ENCODE measurements at regions not wholly inside any gene's neighbourhood (a gene's known extent, or its start where the extent isn't known, plus 50 kb on each side); places are given as distances from the start of the nearest gene placed in this dataset.

DNA sequence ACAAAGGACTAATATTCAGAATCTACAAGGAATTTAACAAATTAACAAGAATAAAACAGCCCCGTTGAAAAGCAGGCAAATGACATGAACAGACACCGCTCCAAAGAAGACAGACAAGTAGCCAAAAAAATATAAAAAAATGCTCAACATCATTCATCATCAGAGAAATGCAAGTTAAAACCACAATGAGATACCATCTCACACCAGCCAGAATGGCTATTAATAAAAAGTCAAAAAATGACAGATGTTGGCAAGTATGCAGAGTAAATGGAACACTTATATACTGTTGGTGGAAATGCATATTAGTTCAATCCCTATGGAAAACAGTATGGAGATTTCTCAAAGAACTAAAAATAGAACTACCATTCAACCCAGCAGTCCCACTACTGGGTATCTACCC is 302.7 kb upstream of the RGMB start:
- H3K4me3 ChIP-seq: no peak overlapping the region
- no peaks in the 10 kb centered on the region for H3K4me1 ChIP-seq
- no peak for DNase-seq (ENCODE audit: extremely low spot score in 2 of 2)
- intact Hi-C loops (cut with DNase I): no loop called here
- H3K9me3 ChIP-seq: no peaks in the 10 kb centered on the region
- no peaks in the 10 kb centered on the region for H3K36me3 ChIP-seq
- TF ChIP-seq POLR2AphosphoS5 (IDR thresholded peaks at IDR 0.05; ENCODE audit: insufficient read depth in 1 of 2, low read depth in 1 of 2) (no peak), POLR2A (IDR thresholded peaks at IDR 0.05) (no peak)
- TF ChIP-seq, protein P1, sequence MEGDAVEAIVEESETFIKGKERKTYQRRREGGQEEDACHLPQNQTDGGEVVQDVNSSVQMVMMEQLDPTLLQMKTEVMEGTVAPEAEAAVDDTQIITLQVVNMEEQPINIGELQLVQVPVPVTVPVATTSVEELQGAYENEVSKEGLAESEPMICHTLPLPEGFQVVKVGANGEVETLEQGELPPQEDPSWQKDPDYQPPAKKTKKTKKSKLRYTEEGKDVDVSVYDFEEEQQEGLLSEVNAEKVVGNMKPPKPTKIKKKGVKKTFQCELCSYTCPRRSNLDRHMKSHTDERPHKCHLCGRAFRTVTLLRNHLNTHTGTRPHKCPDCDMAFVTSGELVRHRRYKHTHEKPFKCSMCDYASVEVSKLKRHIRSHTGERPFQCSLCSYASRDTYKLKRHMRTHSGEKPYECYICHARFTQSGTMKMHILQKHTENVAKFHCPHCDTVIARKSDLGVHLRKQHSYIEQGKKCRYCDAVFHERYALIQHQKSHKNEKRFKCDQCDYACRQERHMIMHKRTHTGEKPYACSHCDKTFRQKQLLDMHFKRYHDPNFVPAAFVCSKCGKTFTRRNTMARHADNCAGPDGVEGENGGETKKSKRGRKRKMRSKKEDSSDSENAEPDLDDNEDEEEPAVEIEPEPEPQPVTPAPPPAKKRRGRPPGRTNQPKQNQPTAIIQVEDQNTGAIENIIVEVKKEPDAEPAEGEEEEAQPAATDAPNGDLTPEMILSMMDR (IDR thresholded peaks at IDR 0.05): no peak
- H3K27ac ChIP-seq: no peak overlapping the region
- H3K27me3 ChIP-seq: no peaks in the 10 kb centered on the region

DNA sequence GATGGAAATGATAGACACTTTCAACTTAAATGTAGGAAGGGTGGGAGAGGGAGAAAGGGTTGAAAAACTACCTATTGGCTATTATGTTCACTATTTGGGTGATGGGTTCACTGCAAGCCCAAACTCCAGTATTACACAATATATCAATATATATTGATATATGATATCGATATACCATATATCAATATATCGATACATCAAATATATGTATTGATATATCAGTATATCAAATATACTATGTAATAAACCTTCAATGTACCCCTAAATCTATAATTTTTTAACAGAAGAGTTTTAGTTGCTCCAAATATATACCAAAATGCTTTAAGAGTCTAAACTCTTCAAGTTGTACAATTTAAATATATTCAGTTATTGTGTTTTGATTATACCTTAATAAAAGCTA is 302.0 kb upstream of the RGMB start:
- no peak for TF ChIP-seq POLR2AphosphoS5 (IDR thresholded peaks at IDR 0.05; ENCODE audit: insufficient read depth in 1 of 2, low read depth in 1 of 2)
- no peak for TF ChIP-seq POLR2A (IDR thresholded peaks at IDR 0.05)
- TF ChIP-seq, protein P1 (IDR thresholded peaks at IDR 0.05): no peak
- Histone ChIP-seq H3K27me3 (no peaks in the 10 kb centered on the region), H3K4me3 (no peak overlapping the region), H3K9me3 (no peaks in the 10 kb centered on the region), H3K36me3 (no peaks in the 10 kb centered on the region), H3K27ac (no peak overlapping the region), H3K4me1 (no peaks in the 10 kb centered on the region)
- intact Hi-C loops (cut with DNase I): no loop called here
- no peak for DNase-seq (ENCODE audit: extremely low spot score in 2 of 2)

DNA sequence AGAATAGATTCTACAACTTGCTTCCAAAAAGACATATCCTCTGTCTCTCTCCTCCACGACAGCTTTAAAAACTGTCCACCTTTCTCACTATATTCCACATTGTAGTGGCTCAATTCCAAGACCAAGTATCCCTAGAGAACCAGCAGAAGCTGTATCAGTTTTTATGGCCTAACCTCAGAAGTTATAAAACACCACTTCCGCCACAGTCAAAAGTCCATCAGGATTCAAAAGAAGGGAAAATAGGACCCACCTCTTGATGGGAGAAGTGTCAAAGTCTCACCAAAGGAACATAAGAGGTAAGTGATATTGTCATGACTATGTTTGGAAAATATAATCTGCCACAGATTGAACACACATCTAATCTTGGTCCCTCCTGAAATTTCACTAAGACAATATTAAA is 299.2 kb upstream of the RGMB start:
- Histone ChIP-seq H3K27me3 (no peaks in the 10 kb centered on the region), H3K9me3 (no peaks in the 10 kb centered on the region), H3K4me1 (no peaks in the 10 kb centered on the region), H3K27ac (no peak overlapping the region), H3K4me3 (no peak overlapping the region), H3K36me3 (no peaks in the 10 kb centered on the region)
- TF ChIP-seq POLR2A (IDR thresholded peaks at IDR 0.05) (no peak), POLR2AphosphoS5 (IDR thresholded peaks at IDR 0.05; ENCODE audit: insufficient read depth in 1 of 2, low read depth in 1 of 2) (no peak)
- TF ChIP-seq, protein P1 (IDR thresholded peaks at IDR 0.05): no peak
- intact Hi-C loops (cut with DNase I): no loop called here
- DNase-seq (ENCODE audit: extremely low spot score in 2 of 2): no peak

DNA sequence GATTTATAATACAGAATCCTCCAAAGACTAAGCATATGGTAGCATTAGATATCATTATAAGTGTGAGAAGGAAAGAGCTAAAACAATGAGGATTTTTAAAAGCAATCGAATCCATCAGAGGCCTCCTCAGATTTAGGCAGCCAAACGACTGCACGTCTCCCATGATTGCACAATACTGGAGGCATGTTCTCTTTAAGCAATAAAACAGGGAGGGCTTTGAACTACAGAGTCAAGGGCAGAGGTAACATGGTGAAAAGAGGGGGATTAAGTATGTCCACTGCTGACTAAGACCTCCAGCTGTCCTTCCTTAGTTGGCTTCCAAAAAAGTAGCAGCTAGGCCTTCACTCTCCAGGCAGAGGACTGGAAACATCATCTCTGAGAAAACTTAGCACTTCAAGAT is 298.7 kb upstream of the RGMB start:
- intact Hi-C loops (cut with DNase I): no loop called here
- H3K4me1 ChIP-seq: no peaks in the 10 kb centered on the region
- no peak overlapping the region for H3K4me3 ChIP-seq
- H3K36me3 ChIP-seq: no peaks in the 10 kb centered on the region
- TF ChIP-seq, protein P1 (IDR thresholded peaks at IDR 0.05): no peak
- TF ChIP-seq POLR2AphosphoS5 (IDR thresholded peaks at IDR 0.05; ENCODE audit: insufficient read depth in 1 of 2, low read depth in 1 of 2) (no peak), POLR2A (IDR thresholded peaks at IDR 0.05) (no peak)
- no peaks in the 10 kb centered on the region for H3K27me3 ChIP-seq
- no peak for DNase-seq (ENCODE audit: extremely low spot score in 2 of 2)
- H3K9me3 ChIP-seq: no peaks in the 10 kb centered on the region
- H3K27ac ChIP-seq: no peak overlapping the region

DNA sequence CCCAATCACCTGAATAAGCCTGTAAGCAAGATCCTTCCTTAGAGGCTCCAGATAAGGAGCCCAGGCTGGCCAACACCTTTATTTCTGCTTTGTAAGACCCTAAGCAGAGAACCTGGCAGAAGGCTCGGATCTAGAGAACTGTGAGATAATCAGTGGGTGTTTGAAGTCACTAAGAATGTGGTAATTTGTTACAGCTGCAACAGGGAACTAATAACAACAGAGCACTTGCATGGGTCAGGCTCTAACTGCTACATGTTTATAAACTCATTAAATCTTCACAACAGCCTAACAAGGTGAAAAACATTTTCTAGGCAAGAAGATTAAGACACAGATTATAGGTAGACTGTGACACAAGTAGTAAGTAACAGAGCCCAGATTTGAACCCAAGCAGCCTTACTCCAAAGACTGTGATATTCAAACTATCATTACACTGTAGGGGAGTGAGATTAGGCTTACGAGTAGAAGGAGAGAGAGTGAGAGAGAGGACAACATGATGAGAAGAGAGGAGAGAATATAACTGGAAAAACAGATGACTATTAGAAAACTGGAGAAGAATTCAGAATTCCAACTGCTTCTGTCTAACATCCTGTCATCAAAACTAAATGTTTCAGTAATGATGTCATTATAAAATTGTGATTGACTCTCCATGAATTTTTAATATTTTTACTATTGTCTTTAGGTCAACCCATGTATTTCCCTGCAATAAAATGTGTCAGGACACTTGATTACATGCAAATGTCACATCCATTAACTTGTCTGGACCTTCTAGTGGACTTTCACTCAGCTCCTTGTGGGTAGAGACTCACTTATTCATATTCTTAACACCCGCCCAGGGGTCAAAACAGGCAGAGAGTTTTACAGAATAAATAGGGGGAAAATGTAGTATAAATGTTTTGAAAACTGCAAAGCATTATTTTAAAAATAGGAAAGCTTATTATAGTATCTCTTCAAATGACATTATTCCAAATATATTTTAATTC is 290.9 kb upstream of the RGMB start:
- no peaks in the 10 kb centered on the region for H3K27me3 ChIP-seq

More for the DNA sequence above, 290.9 kb upstream of the RGMB start:
- no peak for TF ChIP-seq POLR2A (IDR thresholded peaks at IDR 0.05)
- TF ChIP-seq, protein P1 (IDR thresholded peaks at IDR 0.05): no peak
- TF ChIP-seq POLR2AphosphoS5 (IDR thresholded peaks at IDR 0.05; ENCODE audit: insufficient read depth in 1 of 2, low read depth in 1 of 2): no peak
- no peaks in the 10 kb centered on the region for H3K9me3 ChIP-seq
- no peaks in the 10 kb centered on the region for H3K4me1 ChIP-seq
- H3K4me3 ChIP-seq: no peak overlapping the region
- intact Hi-C loops (cut with DNase I): no loop called here
- H3K36me3 ChIP-seq: no peaks in the 10 kb centered on the region
- no peak overlapping the region for H3K27ac ChIP-seq
- no peak for DNase-seq (ENCODE audit: extremely low spot score in 2 of 2)
